Tibial nerve (tissue), 4 donors: ENCODE measurements at regions not wholly inside any gene's neighbourhood (a gene's known extent, or its start where the extent isn't known, plus 50 kb on each side); places are given as distances from the start of the nearest gene placed in this dataset.

Experiments used
- CTCF ChIP-seq, 5 experiments: fragments of 200-600 bp in 3 of 5; fragments of 450-650 bp in 2 of 5; sonication (generic) in 3 of 5; IDR thresholded peaks; one replicate each; pipeline ENCODE4 v1.5.1; 2016 to 2019; ENCODE audit warnings: antibody characterized with exemption in 5 of 5, mild to moderate bottlenecking in 3 of 5, moderate library complexity in 2 of 5
- EP300 ChIP-seq, 2 donors: sonication (generic); formaldehyde crosslinking; IDR thresholded peaks; one replicate each; pipeline ENCODE4 v1.6.1; 2017; ENCODE audit warnings: antibody characterized with exemption in 2 of 2, mild to moderate bottlenecking in 1 of 2
- POLR2A ChIP-seq, 2 donors: fragments of 450-650 bp; IDR thresholded peaks; one replicate each; pipeline ENCODE4 v1.6.1; 2017; ENCODE audit warnings: antibody characterized with exemption in 2 of 2, mild to moderate bottlenecking in 2 of 2, moderate library complexity in 2 of 2

- TF ChIP-seq CTCF (IDR thresholded peaks at IDR 0.05): no peak
- no peak for TF ChIP-seq POLR2A (IDR thresholded peaks at IDR 0.05)
- no peak for TF ChIP-seq EP300 (IDR thresholded peaks at IDR 0.05)
Measured at GRCh38 chr14:55864890-55865655, 253.1 kb upstream of the PELI2 start.
